Neural cell (in vitro differentiated cells): ENCODE measurements at regions not wholly inside any gene's neighbourhood (a gene's known extent, or its start where the extent isn't known, plus 50 kb on each side); places are given as distances from the start of the nearest gene placed in this dataset.

Experiments
- EP300 ChIP-seq: fragments of 450-650 bp; conservative IDR thresholded peaks from 2 replicates; pipeline ENCODE4 v1.6.1; 2014; ENCODE audit warnings: antibody characterized with exemption, mild to moderate bottlenecking, moderate library complexity; ENCODE audit not compliant: poor library complexity, severe bottlenecking
- POLR2AphosphoS5 ChIP-seq: IDR thresholded peaks from 2 replicates; pipeline ENCODE4 v1.6.1; 2012
- TAF1 ChIP-seq: IDR thresholded peaks from 2 replicates; pipeline ENCODE4 v1.6.1; 2012; ENCODE audit warnings: low read depth
- TF ChIP-seq, protein P1 (sequence below): fragments of 450-650 bp; IDR thresholded peaks from 2 replicates; pipeline ENCODE4 v1.5.1; 2014; ENCODE audit warnings: antibody characterized with exemption, mild to moderate bottlenecking, moderate library complexity; ENCODE audit not compliant: poor library complexity, severe bottlenecking

DNA sequence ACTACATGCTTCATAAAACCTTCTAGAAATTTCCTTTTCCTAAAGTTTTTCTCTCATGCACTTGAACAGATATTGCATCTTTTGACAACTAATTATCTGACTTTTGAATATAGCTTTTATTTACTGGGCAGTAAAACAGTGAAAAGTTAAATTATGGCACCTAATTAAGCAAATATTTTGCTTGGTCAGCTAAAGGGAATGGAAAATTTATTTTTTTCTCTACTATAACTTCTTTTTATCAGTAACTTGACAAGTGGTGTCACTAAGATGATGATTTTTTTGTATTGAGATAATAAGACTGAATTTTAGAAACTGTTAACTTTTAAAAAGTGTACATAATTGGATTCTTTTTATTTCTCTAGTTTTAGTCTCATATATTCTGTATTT lies 351.6 kb downstream of the PIK3C3 start:
- TF ChIP-seq EP300 (no peak), POLR2AphosphoS5 (no peak), TAF1 (no peak)
- TF ChIP-seq, protein P1, sequence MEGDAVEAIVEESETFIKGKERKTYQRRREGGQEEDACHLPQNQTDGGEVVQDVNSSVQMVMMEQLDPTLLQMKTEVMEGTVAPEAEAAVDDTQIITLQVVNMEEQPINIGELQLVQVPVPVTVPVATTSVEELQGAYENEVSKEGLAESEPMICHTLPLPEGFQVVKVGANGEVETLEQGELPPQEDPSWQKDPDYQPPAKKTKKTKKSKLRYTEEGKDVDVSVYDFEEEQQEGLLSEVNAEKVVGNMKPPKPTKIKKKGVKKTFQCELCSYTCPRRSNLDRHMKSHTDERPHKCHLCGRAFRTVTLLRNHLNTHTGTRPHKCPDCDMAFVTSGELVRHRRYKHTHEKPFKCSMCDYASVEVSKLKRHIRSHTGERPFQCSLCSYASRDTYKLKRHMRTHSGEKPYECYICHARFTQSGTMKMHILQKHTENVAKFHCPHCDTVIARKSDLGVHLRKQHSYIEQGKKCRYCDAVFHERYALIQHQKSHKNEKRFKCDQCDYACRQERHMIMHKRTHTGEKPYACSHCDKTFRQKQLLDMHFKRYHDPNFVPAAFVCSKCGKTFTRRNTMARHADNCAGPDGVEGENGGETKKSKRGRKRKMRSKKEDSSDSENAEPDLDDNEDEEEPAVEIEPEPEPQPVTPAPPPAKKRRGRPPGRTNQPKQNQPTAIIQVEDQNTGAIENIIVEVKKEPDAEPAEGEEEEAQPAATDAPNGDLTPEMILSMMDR: no peak
